ENCODE measurements at regions not wholly inside any gene's neighbourhood (a gene's known extent, or its start where the extent isn't known, plus 50 kb on each side); places are given as distances from the start of the nearest gene placed in this dataset.

DNA sequence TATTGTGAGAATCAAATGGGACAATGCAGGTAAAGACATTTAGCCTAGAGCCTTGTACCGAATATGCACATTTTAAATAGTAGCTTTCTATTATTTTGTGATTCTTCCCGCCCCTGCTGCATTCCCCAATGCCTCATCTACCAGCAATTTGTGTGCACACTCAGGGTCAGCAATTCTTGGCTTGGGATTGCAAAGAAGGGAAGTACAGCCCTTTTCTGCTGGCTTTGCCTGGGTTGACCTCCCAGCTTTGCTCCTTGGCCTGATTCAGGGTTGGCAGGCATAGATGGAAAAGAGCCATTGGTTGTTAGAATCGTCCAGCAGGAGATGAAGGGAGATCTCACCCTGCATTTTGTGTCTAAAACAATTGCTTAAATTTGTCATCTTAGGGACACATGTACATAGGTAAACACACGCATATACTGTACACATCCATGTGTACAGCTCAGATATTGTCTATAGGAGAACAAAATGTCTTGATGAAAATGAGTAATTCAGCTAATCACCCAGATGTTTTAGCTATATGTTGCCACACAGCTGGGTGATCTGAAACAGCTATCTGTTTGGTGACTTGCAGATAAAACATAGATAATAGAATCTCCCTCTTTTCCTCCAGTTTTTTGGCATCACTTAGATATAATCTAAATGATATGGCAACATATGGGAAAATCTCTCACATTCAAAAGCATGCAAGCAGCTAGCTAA, 340.9 kb upstream of the TBL1XR1 start:
- TF ChIP-seq, protein P1, sequence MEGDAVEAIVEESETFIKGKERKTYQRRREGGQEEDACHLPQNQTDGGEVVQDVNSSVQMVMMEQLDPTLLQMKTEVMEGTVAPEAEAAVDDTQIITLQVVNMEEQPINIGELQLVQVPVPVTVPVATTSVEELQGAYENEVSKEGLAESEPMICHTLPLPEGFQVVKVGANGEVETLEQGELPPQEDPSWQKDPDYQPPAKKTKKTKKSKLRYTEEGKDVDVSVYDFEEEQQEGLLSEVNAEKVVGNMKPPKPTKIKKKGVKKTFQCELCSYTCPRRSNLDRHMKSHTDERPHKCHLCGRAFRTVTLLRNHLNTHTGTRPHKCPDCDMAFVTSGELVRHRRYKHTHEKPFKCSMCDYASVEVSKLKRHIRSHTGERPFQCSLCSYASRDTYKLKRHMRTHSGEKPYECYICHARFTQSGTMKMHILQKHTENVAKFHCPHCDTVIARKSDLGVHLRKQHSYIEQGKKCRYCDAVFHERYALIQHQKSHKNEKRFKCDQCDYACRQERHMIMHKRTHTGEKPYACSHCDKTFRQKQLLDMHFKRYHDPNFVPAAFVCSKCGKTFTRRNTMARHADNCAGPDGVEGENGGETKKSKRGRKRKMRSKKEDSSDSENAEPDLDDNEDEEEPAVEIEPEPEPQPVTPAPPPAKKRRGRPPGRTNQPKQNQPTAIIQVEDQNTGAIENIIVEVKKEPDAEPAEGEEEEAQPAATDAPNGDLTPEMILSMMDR (conservative IDR thresholded peaks at IDR 0.05 in 1 of 2, IDR thresholded peaks at IDR 0.05 in 1 of 2; ENCODE audit: extremely low read depth in 1 of 2, insufficient read depth in 1 of 2, low read depth in 1 of 2, low read length in 2 of 2), result no peak
- no peak for TF ChIP-seq EZH2 (IDR thresholded peaks at IDR 0.05; ENCODE audit: borderline replicate concordance, low read length)

Measured in mammary epithelial cell (primary cell).